NOMO-1 treated with DMSO at 0.1 percent for 48 hours (cell line): ENCODE measurements at regions not wholly inside any gene's neighbourhood (a gene's known extent, or its start where the extent isn't known, plus 50 kb on each side); places are given as distances from the start of the nearest gene placed in this dataset.
"Not testable (repeated sequence)": the region's sequence is repeated elsewhere in the genome, so short reads cannot be mapped to it uniquely, and the experiment has no call there.

ENCODE experiments used
- DNase-seq: peaks from one replicate; lab custom pipeline; 2025; ENCODE audit not compliant: unreplicated experiment; lab: John Stamatoyannopoulos, UW

GRCh38 chr5:167821669-167822068 is 469.8 kb upstream of the WWC1 start:
- DNase-seq: no peak

GRCh38 chr5:167822241-167822640 is 469.2 kb upstream of the WWC1 start:
- DNase-seq: no peak

- DNase-seq: no peak
Observed at GRCh38 chr5:167823405-167823804, 468.0 kb upstream of the WWC1 start.

- DNase-seq: no peak
Observed at GRCh38 chr5:167827766-167828165, 463.7 kb upstream of the WWC1 start.

- DNase-seq: no peak
Observed at GRCh38 chr5:167831754-167832504, 459.5 kb upstream of the WWC1 start.

GRCh38 chr5:167832609-167833008 is 458.8 kb upstream of the WWC1 start:
- no peak for DNase-seq

- no peak for DNase-seq
Observed at GRCh38 chr5:167833456-167833855, 458.0 kb upstream of the WWC1 start.

- DNase-seq: no peak
Observed at GRCh38 chr5:167835146-167835545, 456.3 kb upstream of the WWC1 start.

GRCh38 chr5:167837127-167837526 is 454.3 kb upstream of the WWC1 start:
- DNase-seq: no peak

GRCh38 chr5:167839065-167839464 is 452.4 kb upstream of the WWC1 start:
- no peak for DNase-seq

GRCh38 chr5:167840527-167841130 is 450.8 kb upstream of the WWC1 start:
- DNase-seq: no peak

GRCh38 chr5:167843881-167844572 is 447.4 kb upstream of the WWC1 start:
- DNase-seq: no peak

GRCh38 chr5:167845952-167846351 is 445.5 kb upstream of the WWC1 start:
- no peak for DNase-seq

- no peak for DNase-seq
Observed at GRCh38 chr5:167849874-167850273, 441.6 kb upstream of the WWC1 start.

GRCh38 chr5:167850911-167851310 is 440.5 kb upstream of the WWC1 start:
- no peak for DNase-seq

GRCh38 chr5:167851416-167851815 is 440.0 kb upstream of the WWC1 start:
- no peak for DNase-seq

GRCh38 chr5:167852515-167852914 is 438.9 kb upstream of the WWC1 start:
- no peak for DNase-seq

GRCh38 chr5:167853421-167853820 is 438.0 kb upstream of the WWC1 start:
- DNase-seq: no peak

- DNase-seq: no peak
Observed at GRCh38 chr5:167855818-167856217, 435.6 kb upstream of the WWC1 start.

- no peak for DNase-seq
Observed at GRCh38 chr5:167857321-167857720, 434.1 kb upstream of the WWC1 start.

GRCh38 chr5:167858186-167858855 is 433.1 kb upstream of the WWC1 start:
- not testable (repeated sequence) for DNase-seq
